C4-2B (cell line): ENCODE measurements at regions not wholly inside any gene's neighbourhood (a gene's known extent, or its start where the extent isn't known, plus 50 kb on each side); places are given as distances from the start of the nearest gene placed in this dataset.

ENCODE experiments used
- ZFX ChIP-seq: fragments of 450-650 bp; IDR thresholded peaks from 2 replicates; pipeline ENCODE4 v1.6.1; 2017
- TF ChIP-seq, protein P1 (sequence below): fragments of 450-650 bp; conservative IDR thresholded peaks from 2 replicates; pipeline ENCODE4 v1.5.1; 2017; ENCODE audit warnings: mild to moderate bottlenecking

GRCh38 chr7:15839416-15840100, 153.1 kb upstream of the MEOX2 start:
- TF ChIP-seq, protein P1, sequence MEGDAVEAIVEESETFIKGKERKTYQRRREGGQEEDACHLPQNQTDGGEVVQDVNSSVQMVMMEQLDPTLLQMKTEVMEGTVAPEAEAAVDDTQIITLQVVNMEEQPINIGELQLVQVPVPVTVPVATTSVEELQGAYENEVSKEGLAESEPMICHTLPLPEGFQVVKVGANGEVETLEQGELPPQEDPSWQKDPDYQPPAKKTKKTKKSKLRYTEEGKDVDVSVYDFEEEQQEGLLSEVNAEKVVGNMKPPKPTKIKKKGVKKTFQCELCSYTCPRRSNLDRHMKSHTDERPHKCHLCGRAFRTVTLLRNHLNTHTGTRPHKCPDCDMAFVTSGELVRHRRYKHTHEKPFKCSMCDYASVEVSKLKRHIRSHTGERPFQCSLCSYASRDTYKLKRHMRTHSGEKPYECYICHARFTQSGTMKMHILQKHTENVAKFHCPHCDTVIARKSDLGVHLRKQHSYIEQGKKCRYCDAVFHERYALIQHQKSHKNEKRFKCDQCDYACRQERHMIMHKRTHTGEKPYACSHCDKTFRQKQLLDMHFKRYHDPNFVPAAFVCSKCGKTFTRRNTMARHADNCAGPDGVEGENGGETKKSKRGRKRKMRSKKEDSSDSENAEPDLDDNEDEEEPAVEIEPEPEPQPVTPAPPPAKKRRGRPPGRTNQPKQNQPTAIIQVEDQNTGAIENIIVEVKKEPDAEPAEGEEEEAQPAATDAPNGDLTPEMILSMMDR, result no peak
- TF ChIP-seq ZFX, result no peak
